AG09309 (cell line): ENCODE measurements at regions not wholly inside any gene's neighbourhood (a gene's known extent, or its start where the extent isn't known, plus 50 kb on each side); places are given as distances from the start of the nearest gene placed in this dataset.

Experiments used
- DNase-seq: peaks from one replicate; pipeline ENCODE4 v3.0.0-alpha.2; 2010; ENCODE audit warnings: low read depth
- H3K4me3 ChIP-seq: 2 replicates; pipeline ENCODE4 v1.5.1; 2011; ENCODE audit warnings: mild to moderate bottlenecking, low read depth, low read length, moderate library complexity; ENCODE audit not compliant: control insufficient read depth
- CTCF ChIP-seq: IDR thresholded peaks from 2 replicates; pipeline ENCODE4 v1.5.1; 2011; ENCODE audit warnings: mild to moderate bottlenecking, low read depth, low read length, inconsistent platforms; ENCODE audit not compliant: insufficient read depth, control insufficient read depth; ENCODE audit errors: missing control alignments

GRCh38 chr3:181764544-181764943, 52.8 kb downstream of the SOX2 start:
- DNase-seq = no peak
- no peak overlapping the region for H3K4me3 ChIP-seq
- TF ChIP-seq CTCF = no peak

GRCh38 chr3:181770296-181770695, 58.6 kb downstream of the SOX2 start:
- H3K4me3 ChIP-seq = no peak overlapping the region
- no peak for DNase-seq
- TF ChIP-seq CTCF = no peak

- H3K4me3 ChIP-seq = no peak overlapping the region
- no peak for DNase-seq
- TF ChIP-seq CTCF = no peak
These were observed 59.4 kb downstream of the SOX2 start for GRCh38 chr3:181771120-181771519.

GRCh38 chr3:181772166-181772565, 60.4 kb downstream of the SOX2 start:
- no peak for DNase-seq
- no peak overlapping the region for H3K4me3 ChIP-seq
- no peak for TF ChIP-seq CTCF

GRCh38 chr3:181773921-181774320, 62.2 kb downstream of the SOX2 start:
- no peak for TF ChIP-seq CTCF
- DNase-seq = no peak
- no peak overlapping the region for H3K4me3 ChIP-seq

GRCh38 chr3:181782306-181782954, 70.7 kb downstream of the SOX2 start:
- no peak overlapping the region for H3K4me3 ChIP-seq
- no peak for DNase-seq
- TF ChIP-seq CTCF = no peak

- TF ChIP-seq CTCF = no peak
- no peak for DNase-seq
- no peak overlapping the region for H3K4me3 ChIP-seq
These were observed 78.8 kb downstream of the SOX2 start for GRCh38 chr3:181790561-181790960.
